H1 (cell line): ENCODE measurements at regions not wholly inside any gene's neighbourhood (a gene's known extent, or its start where the extent isn't known, plus 50 kb on each side); places are given as distances from the start of the nearest gene placed in this dataset.

Source experiments
- CHD1 ChIP-seq: IDR thresholded peaks from 2 replicates; pipeline ENCODE4 v1.6.1; 2012; ENCODE audit warnings: low read depth, low read length, improper control_type of control experiment
- CTCF ChIP-seq, 3 experiments: IDR thresholded peaks; 1 replicate in 2 of 3; 2 replicates in 1 of 3; pipeline versions ENCODE4 v1.5.1 to v1.6.1; 2011; ENCODE audit warnings: low read length in 3 of 3, mild to moderate bottlenecking in 3 of 3, inconsistent platforms in 2 of 3, low read depth in 1 of 3, moderate library complexity in 1 of 3; ENCODE audit not compliant: insufficient read depth in 1 of 3; ENCODE audit errors: control extremely low read depth in 1 of 3
- EP300 ChIP-seq, 2 experiments: IDR thresholded peaks; 1 replicate in 1 of 2; 2 replicates in 1 of 2; pipeline ENCODE4 v1.6.1; 2011 to 2012; ENCODE audit warnings: low read depth in 2 of 2, low read length in 2 of 2, mild to moderate bottlenecking in 2 of 2, borderline replicate concordance in 1 of 2, inconsistent platforms in 1 of 2, moderate library complexity in 1 of 2
- GTF2F1 ChIP-seq: IDR thresholded peaks from 2 replicates; pipeline ENCODE4 v1.6.1; 2012; ENCODE audit warnings: low read depth, low read length, improper control_type of control experiment, borderline replicate concordance
- HDAC2 ChIP-seq, 2 experiments: fragments of 300-600 bp in 1 of 2; sonication (generic) in 1 of 2; IDR thresholded peaks; 2 replicates each; pipeline ENCODE4 v1.6.1; 2011 to 2012; ENCODE audit warnings: low read depth in 2 of 2, low read length in 2 of 2, mild to moderate bottlenecking in 2 of 2, moderate library complexity in 2 of 2, borderline replicate concordance in 1 of 2, inconsistent platforms in 1 of 2
- POLR2A ChIP-seq, 2 experiments: IDR thresholded peaks; 1 replicate in 1 of 2; 2 replicates in 1 of 2; pipeline ENCODE4 v1.6.1; 2011; ENCODE audit warnings: low read depth in 2 of 2, low read length in 2 of 2, mild to moderate bottlenecking in 2 of 2; ENCODE audit errors: control extremely low read depth in 1 of 2
- TF ChIP-seq, protein P1 (sequence below): IDR thresholded peaks from 2 replicates; pipeline ENCODE4 v1.6.1; 2011; ENCODE audit warnings: low read length, improper control_type of control experiment

DNA sequence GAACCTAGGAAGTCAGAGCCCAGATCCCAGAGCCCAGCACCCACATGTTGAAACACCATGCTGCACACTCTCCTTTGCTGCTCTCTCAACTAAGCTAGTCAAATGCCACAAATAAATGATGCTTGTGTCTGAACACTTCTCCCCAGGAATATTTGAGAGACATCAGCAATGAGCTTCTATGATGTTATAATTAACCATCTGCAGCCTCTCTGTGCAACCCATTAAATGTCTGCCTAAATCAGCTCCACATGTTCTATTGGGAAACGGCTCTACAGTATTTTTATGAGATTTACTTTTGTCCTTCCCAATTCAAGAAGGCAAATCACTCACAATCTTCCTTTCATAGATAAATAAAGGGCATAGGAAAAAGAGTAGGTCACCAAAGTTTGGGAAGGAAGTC lies 266.8 kb upstream of the PARD3B start:
- no peak for TF ChIP-seq CTCF (IDR thresholded peaks at IDR 0.05; ENCODE audit: control extremely low read depth in 1 of 3, insufficient read depth in 1 of 3, low read depth in 1 of 3, low read length in 3 of 3)
- TF ChIP-seq HDAC2 (IDR thresholded peaks at IDR 0.05; ENCODE audit: borderline replicate concordance in 1 of 2, low read depth in 2 of 2, low read length in 2 of 2), result no peak
- TF ChIP-seq POLR2A (IDR thresholded peaks at IDR 0.05; ENCODE audit: control extremely low read depth in 1 of 2, low read depth in 2 of 2, low read length in 2 of 2), result no peak
- TF ChIP-seq CHD1, result no peak
- no peak for TF ChIP-seq EP300 (IDR thresholded peaks at IDR 0.05; ENCODE audit: borderline replicate concordance in 1 of 2, low read depth in 2 of 2, low read length in 2 of 2)
- TF ChIP-seq, protein P1, sequence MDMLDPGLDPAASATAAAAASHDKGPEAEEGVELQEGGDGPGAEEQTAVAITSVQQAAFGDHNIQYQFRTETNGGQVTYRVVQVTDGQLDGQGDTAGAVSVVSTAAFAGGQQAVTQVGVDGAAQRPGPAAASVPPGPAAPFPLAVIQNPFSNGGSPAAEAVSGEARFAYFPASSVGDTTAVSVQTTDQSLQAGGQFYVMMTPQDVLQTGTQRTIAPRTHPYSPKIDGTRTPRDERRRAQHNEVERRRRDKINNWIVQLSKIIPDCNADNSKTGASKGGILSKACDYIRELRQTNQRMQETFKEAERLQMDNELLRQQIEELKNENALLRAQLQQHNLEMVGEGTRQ, result no peak
- no peak for TF ChIP-seq GTF2F1
